VCaP (cell line): ENCODE measurements at regions not wholly inside any gene's neighbourhood (a gene's known extent, or its start where the extent isn't known, plus 50 kb on each side); places are given as distances from the start of the nearest gene placed in this dataset.

Source experiments
- H3K27ac ChIP-seq: fragments of 450-650 bp; 2 replicates; pipeline ENCODE4 v1.5.1; 2017
- CTCF ChIP-seq: fragments of 450-650 bp; conservative IDR thresholded peaks from 2 replicates; pipeline ENCODE4 v1.5.1; 2017; ENCODE audit warnings: mild to moderate bottlenecking, moderate library complexity

DNA sequence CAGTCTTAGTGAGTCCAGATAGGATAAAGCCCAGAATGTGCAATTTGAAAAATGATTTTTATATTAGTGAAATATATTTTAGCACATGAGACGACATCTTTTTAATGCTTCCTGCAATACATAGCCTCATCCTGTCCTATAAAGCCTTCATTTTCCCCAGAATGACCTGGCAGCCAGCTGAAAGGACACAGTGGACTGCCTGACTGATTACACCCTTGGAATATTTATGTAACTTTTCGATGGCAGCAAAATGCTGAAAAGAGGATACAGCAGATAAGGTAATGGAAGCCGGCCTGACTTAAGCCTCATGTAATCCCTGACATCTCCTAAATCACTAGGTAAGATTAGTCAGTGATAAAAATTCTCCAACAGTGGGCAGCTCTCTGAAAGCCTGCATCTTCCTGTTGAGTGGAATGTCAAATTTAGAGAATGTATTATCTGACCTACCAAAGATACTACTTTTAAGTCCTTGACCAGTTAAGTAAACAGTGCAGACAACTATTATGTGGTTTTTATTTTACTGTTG is 210.7 kb upstream of the STEAP1 start:
- no peak overlapping the region for H3K27ac ChIP-seq
- TF ChIP-seq CTCF = no peak

DNA sequence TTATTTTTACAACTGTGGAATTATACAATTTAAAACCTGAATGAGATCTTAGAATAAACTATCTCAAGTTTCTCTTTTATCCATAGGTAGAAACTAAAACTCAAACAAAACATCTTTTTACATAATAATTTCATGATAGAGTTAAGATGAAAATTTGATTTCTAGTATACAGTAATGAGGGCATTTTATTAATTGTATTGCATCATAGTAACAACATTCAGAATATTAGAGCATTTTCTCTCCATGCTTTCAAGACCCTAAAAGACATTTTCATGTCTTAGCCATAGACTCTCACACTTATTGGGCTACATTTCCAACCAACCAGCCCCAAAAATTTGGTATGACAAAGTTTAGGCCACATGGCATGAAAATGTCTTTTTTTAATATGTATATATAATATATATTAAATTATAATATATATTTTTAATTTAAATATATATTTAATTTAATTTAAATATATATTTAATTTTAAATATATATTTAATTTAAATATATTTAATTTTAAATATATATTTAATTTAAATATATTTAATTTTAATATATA is 195.7 kb upstream of the STEAP1 start:
- no peak overlapping the region for H3K27ac ChIP-seq
- TF ChIP-seq CTCF = no peak

DNA sequence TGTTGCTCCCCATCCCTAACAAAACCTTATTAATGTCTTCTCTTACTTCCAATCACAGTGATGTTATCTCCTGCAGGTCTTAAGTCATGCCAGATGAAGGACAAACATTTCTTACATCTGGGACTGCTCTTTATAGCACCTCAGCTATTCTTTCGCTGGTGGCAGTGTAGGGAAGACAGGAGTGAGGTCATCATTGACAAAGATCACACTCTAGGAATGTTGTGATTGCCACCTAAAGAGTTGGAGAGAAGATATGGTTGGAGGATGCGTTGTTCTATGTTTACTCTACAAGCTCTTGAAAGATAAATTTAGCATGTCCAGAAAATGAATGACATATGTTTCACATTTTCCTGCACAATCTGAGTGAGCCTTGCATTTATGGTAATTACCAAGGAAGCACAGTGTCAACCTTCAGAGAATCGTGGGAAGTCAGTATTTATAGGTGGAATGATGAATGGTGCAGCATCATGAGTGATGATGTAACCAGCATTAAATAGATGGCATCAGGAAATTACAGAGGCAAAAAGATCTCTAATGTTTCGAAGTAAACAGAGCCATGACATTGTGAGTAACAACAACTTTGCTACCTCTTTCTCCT is 188.1 kb upstream of the STEAP1 start:
- TF ChIP-seq CTCF = no peak
- no peak overlapping the region for H3K27ac ChIP-seq

- H3K27ac ChIP-seq = no peak overlapping the region
- TF ChIP-seq CTCF = no peak
Measured at GRCh38 chr7:89975577-89975976, 178.7 kb upstream of the STEAP1 start.

GRCh38 chr7:89987665-89988064 is 166.6 kb upstream of the STEAP1 start:
- no peak overlapping the region for H3K27ac ChIP-seq
- TF ChIP-seq CTCF = no peak

GRCh38 chr7:89988074-89988473 is 166.2 kb upstream of the STEAP1 start:
- no peak for TF ChIP-seq CTCF
- H3K27ac ChIP-seq = no peak overlapping the region

- no peak for TF ChIP-seq CTCF
Measured at GRCh38 chr7:89989454-89989853, 164.8 kb upstream of the STEAP1 start.

More at GRCh38 chr7:89989454-89989853, 164.8 kb upstream of the STEAP1 start:
- H3K27ac ChIP-seq = no peak overlapping the region
